ENCODE measurements at regions not wholly inside any gene's neighbourhood (a gene's known extent, or its start where the extent isn't known, plus 50 kb on each side); places are given as distances from the start of the nearest gene placed in this dataset.

DNA sequence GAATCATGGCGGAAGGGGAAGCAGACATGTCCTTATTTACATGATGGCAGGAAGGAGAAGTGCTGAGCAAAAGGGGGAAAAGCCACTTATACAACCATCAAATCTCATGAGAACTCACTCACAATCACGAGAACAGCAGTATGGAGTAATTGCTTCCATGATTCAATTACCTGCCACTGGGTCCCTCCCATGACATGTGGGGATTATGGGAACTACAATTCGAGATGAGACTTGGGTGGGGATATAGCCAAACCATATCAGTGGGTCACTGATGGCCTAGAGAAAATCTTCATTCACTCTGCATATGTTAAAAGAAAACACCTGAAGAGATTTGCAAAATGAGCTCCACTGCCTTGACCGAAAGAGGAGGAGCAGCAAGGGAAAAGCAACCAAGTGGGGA lies 130.3 kb upstream of the FAM20A start:
- H3K27me3 Mint-ChIP-seq (ENCODE audit: low read depth), result peaks cover 10% of the 10 kb centered on the region
- H3K27ac Mint-ChIP-seq, result peak overlapping the region in 2 of 3 experiments; percentile 13 to 32
- H3K9me3 Mint-ChIP-seq, result peaks cover 19% of the 10 kb centered on the region
- no peaks in the 10 kb centered on the region for H3K36me3 Mint-ChIP-seq (ENCODE audit: low read depth)
- H3K4me1 Mint-ChIP-seq, result peaks cover 28% of the 10 kb centered on the region
- H3K4me3 Mint-ChIP-seq, result no peak overlapping the region
- TF ChIP-seq, protein P1, sequence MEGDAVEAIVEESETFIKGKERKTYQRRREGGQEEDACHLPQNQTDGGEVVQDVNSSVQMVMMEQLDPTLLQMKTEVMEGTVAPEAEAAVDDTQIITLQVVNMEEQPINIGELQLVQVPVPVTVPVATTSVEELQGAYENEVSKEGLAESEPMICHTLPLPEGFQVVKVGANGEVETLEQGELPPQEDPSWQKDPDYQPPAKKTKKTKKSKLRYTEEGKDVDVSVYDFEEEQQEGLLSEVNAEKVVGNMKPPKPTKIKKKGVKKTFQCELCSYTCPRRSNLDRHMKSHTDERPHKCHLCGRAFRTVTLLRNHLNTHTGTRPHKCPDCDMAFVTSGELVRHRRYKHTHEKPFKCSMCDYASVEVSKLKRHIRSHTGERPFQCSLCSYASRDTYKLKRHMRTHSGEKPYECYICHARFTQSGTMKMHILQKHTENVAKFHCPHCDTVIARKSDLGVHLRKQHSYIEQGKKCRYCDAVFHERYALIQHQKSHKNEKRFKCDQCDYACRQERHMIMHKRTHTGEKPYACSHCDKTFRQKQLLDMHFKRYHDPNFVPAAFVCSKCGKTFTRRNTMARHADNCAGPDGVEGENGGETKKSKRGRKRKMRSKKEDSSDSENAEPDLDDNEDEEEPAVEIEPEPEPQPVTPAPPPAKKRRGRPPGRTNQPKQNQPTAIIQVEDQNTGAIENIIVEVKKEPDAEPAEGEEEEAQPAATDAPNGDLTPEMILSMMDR (IDR thresholded peaks at IDR 0.05; ENCODE audit: unreplicated experiment in 3 of 3), result no peak

- Mint-ChIP-seq H3K27me3 (ENCODE audit: low read depth) (no peaks in the 10 kb centered on the region), H3K27ac (no peak overlapping the region), H3K36me3 (ENCODE audit: low read depth) (no peaks in the 10 kb centered on the region), H3K4me3 (no peak overlapping the region), H3K9me3 (no peaks in the 10 kb centered on the region), H3K4me1 (peaks cover 7% of the 10 kb centered on the region)
- TF ChIP-seq, protein P1 (IDR thresholded peaks at IDR 0.05; ENCODE audit: unreplicated experiment in 3 of 3), result no peak
Observed at GRCh38 chr17:68719431-68719830, 118.3 kb upstream of the FAM20A start.

DNA sequence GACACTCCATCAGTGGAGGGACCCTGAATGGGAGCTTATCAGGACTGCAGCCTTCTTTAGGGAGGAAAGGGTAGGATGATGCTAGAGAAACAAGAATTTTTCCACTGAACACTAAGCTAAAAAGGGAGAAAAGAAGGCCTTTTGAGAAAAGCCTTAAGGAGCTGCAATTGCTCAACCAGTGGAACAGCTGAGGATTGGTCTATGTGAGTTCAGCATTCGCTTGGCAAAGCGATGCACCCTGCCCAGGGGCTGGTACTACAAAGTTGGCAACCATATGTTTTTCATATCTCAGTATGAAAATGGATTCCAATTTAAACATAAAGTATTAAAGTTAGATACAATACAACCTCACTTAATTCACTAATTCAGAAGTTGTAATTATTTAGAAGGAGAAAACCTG lies 117.8 kb upstream of the FAM20A start:
- TF ChIP-seq, protein P1 (IDR thresholded peaks at IDR 0.05; ENCODE audit: unreplicated experiment in 3 of 3), result no peak
- no peaks in the 10 kb centered on the region for H3K36me3 Mint-ChIP-seq (ENCODE audit: low read depth)
- H3K27ac Mint-ChIP-seq, result no peak overlapping the region
- H3K4me3 Mint-ChIP-seq, result no peak overlapping the region
- H3K4me1 Mint-ChIP-seq, result peaks cover 7% of the 10 kb centered on the region
- no peaks in the 10 kb centered on the region for H3K9me3 Mint-ChIP-seq
- no peaks in the 10 kb centered on the region for H3K27me3 Mint-ChIP-seq (ENCODE audit: low read depth)

GRCh38 chr17:68718465-68718864 lies 117.3 kb upstream of the FAM20A start:
- no peak overlapping the region for H3K4me3 Mint-ChIP-seq
- H3K36me3 Mint-ChIP-seq (ENCODE audit: low read depth), result no peaks in the 10 kb centered on the region
- H3K4me1 Mint-ChIP-seq, result peaks cover 7% of the 10 kb centered on the region
- TF ChIP-seq, protein P1 (IDR thresholded peaks at IDR 0.05; ENCODE audit: unreplicated experiment in 3 of 3), result no peak
- H3K27me3 Mint-ChIP-seq (ENCODE audit: low read depth), result no peaks in the 10 kb centered on the region
- H3K9me3 Mint-ChIP-seq, result no peaks in the 10 kb centered on the region
- no peak overlapping the region for H3K27ac Mint-ChIP-seq

DNA sequence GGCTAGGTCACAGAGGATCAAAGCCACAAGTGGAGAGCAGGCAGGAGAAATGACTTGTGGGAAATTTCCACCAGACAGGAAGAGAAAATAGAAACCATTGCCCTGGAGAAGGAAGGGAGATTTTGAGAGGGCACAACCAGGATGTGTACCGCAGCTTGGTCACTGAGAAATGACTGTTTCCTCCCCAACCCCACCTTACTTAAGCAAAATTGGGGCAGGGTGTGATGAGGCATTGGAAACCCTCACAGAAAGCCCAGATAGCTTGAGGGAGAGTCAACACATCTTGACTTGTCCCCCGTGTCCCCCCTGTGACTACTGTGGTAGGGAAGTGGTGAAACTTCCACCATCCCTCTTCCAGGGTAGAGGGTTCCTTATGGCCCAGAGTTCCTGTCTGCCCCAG lies 113.5 kb upstream of the FAM20A start:
- TF ChIP-seq, protein P1 (IDR thresholded peaks at IDR 0.05; ENCODE audit: unreplicated experiment in 3 of 3), result no peak
- Mint-ChIP-seq H3K27ac (no peak overlapping the region), H3K36me3 (ENCODE audit: low read depth) (no peaks in the 10 kb centered on the region), H3K9me3 (no peaks in the 10 kb centered on the region), H3K27me3 (ENCODE audit: low read depth) (no peaks in the 10 kb centered on the region), H3K4me1 (peaks cover 35% of the 10 kb centered on the region), H3K4me3 (no peak overlapping the region)

DNA sequence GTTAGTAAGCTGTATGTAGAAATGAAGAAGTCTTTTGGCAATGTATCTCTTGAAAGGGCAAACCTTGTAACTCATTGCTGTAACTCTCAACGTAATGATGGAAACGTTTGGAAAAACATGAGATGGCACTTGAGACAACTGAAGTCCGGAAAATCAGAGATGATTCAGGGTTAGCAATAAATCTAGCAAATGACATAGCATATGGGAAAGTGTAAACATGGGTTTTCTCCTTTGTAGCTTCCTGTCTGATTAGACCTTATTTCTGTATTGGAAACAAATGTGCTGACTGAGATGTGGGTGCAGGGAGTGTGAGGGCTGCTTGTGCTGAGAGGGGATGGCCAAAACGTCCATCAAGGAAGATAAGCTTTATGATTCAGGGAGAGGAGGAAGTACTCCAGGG lies 110.7 kb upstream of the FAM20A start:
- Mint-ChIP-seq H3K4me3 (no peak overlapping the region), H3K27me3 (ENCODE audit: low read depth) (no peaks in the 10 kb centered on the region), H3K27ac (peak overlapping the region; percentile 56 to 84 (median 78)), H3K36me3 (ENCODE audit: low read depth) (no peaks in the 10 kb centered on the region), H3K4me1 (peaks cover 44% of the 10 kb centered on the region), H3K9me3 (no peaks in the 10 kb centered on the region)
- TF ChIP-seq, protein P1 (IDR thresholded peaks at IDR 0.05; ENCODE audit: unreplicated experiment in 3 of 3), result no peak
